Upper lobe of left lung (tissue), 4 donors: ENCODE measurements at regions not wholly inside any gene's neighbourhood (a gene's known extent, or its start where the extent isn't known, plus 50 kb on each side); places are given as distances from the start of the nearest gene placed in this dataset.

Experiments used
- EP300 ChIP-seq, 4 donors: sonication (generic); formaldehyde crosslinking; IDR thresholded peaks; one replicate each; pipeline ENCODE4 v1.5.1; 2017; ENCODE audit warnings: antibody characterized with exemption in 4 of 4, control low read depth in 2 of 4
- POLR2A ChIP-seq, 4 donors: fragments of 450-650 bp; IDR thresholded peaks; one replicate each; pipeline ENCODE4 v1.5.1; 2016 to 2017; ENCODE audit warnings: antibody characterized with exemption in 4 of 4, mild to moderate bottlenecking in 2 of 4
- TF ChIP-seq, protein P1 (sequence below), 6 experiments: fragments of 450-650 bp in 4 of 6; fragments of 200-600 bp in 2 of 6; sonication (generic) in 2 of 6; IDR thresholded peaks; one replicate each; pipeline ENCODE4 v1.5.1; 2016 to 2019; ENCODE audit warnings: antibody characterized with exemption in 6 of 6

DNA sequence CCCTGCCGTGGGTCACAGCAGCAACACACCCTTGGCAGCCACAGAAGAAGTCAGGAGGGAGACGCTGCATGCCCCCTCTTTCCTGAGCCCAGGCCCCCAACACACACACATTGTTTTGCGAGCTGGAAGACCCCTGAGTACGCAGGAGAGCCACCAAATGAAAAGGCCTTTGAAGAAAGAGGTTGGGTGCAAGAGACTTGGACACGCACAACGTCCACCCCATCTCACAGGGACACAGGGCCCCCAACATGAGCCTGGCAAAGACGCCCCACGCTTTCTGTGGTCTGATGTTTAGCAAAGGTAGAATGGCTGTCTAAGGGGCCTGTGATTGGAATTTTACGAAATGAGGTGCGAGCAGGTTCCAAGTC lies 185.0 kb downstream of the TTLL2 start:
- TF ChIP-seq POLR2A (IDR thresholded peaks at IDR 0.05), result no peak
- TF ChIP-seq, protein P1, sequence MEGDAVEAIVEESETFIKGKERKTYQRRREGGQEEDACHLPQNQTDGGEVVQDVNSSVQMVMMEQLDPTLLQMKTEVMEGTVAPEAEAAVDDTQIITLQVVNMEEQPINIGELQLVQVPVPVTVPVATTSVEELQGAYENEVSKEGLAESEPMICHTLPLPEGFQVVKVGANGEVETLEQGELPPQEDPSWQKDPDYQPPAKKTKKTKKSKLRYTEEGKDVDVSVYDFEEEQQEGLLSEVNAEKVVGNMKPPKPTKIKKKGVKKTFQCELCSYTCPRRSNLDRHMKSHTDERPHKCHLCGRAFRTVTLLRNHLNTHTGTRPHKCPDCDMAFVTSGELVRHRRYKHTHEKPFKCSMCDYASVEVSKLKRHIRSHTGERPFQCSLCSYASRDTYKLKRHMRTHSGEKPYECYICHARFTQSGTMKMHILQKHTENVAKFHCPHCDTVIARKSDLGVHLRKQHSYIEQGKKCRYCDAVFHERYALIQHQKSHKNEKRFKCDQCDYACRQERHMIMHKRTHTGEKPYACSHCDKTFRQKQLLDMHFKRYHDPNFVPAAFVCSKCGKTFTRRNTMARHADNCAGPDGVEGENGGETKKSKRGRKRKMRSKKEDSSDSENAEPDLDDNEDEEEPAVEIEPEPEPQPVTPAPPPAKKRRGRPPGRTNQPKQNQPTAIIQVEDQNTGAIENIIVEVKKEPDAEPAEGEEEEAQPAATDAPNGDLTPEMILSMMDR (IDR thresholded peaks at IDR 0.05), result no peak
- no peak for TF ChIP-seq EP300 (IDR thresholded peaks at IDR 0.05)
